Endothelial cell of umbilical vein (primary cell): ENCODE measurements at regions not wholly inside any gene's neighbourhood (a gene's known extent, or its start where the extent isn't known, plus 50 kb on each side); places are given as distances from the start of the nearest gene placed in this dataset.

Experiments used
- BruUV-seq: library from RNA; stranded (reverse); fragments of 400-500 nt; replicated peaks from 2 replicates; lab custom pipeline; 2021; lab: Mats Ljungman, UMichigan
- CTCF ChIA-PET: fragments of 300-600, 350-600 bp; sonication (Branson Sonifier 250); formaldehyde crosslinking; loops from one replicate; lab custom pipeline; 2021; ENCODE audit warnings: antibody characterized with exemption, inconsistent platforms; lab: Charles Lee
- POLR2A ChIA-PET: fragments of 300-600, 350-600 bp; sonication (Branson Sonifier 250); formaldehyde crosslinking; loops from one replicate; lab custom pipeline; 2021; ENCODE audit warnings: antibody characterized with exemption, inconsistent platforms; lab: Charles Lee
- DNase-seq: peaks from one replicate; pipeline ENCODE4 v3.0.0-alpha.2; 2011; ENCODE audit warnings: low read depth, low spot score
- FAIRE-seq: peaks from 2 replicates; lab custom pipeline; 2011; peaks lifted over from hg19 to GRCh38; lab: Jason Lieb, UNC
- H2AFZ ChIP-seq: 2 replicates; pipeline ENCODE4 v1.6.0; 2012; ENCODE audit warnings: low read depth, low read length, control low read depth, inconsistent platforms
- H3K27ac ChIP-seq: 2 replicates; pipeline ENCODE4 v1.5.1; 2011; ENCODE audit warnings: low read depth, mild to moderate bottlenecking, control low read depth, low read length, moderate library complexity; ENCODE audit not compliant: insufficient read depth
- H3K27me3 ChIP-seq, 2 experiments: 2 replicates each; pipeline versions ENCODE4 v1.6.0 to v1.6.1; 2011; ENCODE audit warnings: low read length in 2 of 2, mixed read lengths in 1 of 2; ENCODE audit not compliant: control insufficient read depth in 2 of 2, insufficient read depth in 2 of 2
- H3K36me3 ChIP-seq, 2 experiments: 2 replicates in 1 of 2; 3 replicates in 1 of 2; pipeline ENCODE4 v1.5.1; 2011; ENCODE audit warnings: low read length in 2 of 2, mild to moderate bottlenecking in 1 of 2, moderate library complexity in 1 of 2; ENCODE audit not compliant: control insufficient read depth in 2 of 2, insufficient read depth in 2 of 2; ENCODE audit errors: extremely low read depth in 1 of 2
- H3K4me1 ChIP-seq: 3 replicates; pipeline ENCODE4 v1.5.1; 2011; ENCODE audit warnings: mild to moderate bottlenecking, low read length; ENCODE audit not compliant: control insufficient read depth, insufficient read depth; ENCODE audit errors: extremely low read depth
- H3K4me2 ChIP-seq: 2 replicates; pipeline ENCODE4 v1.6.1; 2011; ENCODE audit warnings: low read length, control low read depth, mixed read lengths; ENCODE audit not compliant: insufficient read depth
- H3K4me3 ChIP-seq, 3 experiments: fragments of 200-600 bp in 1 of 3; sonication (generic), shearing (Covaris generic) in 1 of 3; replicated peaks in 1 of 3; 2 replicates each; pipeline ENCODE4 v1.5.1; 2011 to 2016; ENCODE audit warnings: control low read depth in 3 of 3, low read length in 3 of 3, mild to moderate bottlenecking in 2 of 3, inconsistent platforms in 1 of 3, low read depth in 1 of 3, moderate library complexity in 1 of 3; ENCODE audit not compliant: insufficient read depth in 1 of 3
- H3K79me2 ChIP-seq: 2 replicates; pipeline ENCODE4 v1.6.0; 2012; ENCODE audit warnings: low read length, inconsistent platforms; ENCODE audit not compliant: control insufficient read depth, insufficient read depth
- H3K9ac ChIP-seq: replicated peaks from 2 replicates; pipeline ENCODE3; 2011; ENCODE audit warnings: low read length, control low read depth; ENCODE audit not compliant: insufficient read depth; ENCODE audit errors: extremely low read depth
- H3K9me1 ChIP-seq: replicated peaks from 3 replicates; pipeline ENCODE4 v1.6.0; 2011; ENCODE audit warnings: mild to moderate bottlenecking, low read length; ENCODE audit not compliant: control insufficient read depth, insufficient read depth; ENCODE audit errors: extremely low read depth
- H3K9me3 ChIP-seq: replicated peaks from 2 replicates; pipeline ENCODE4 v1.5.1; 2012; ENCODE audit warnings: low read length, inconsistent platforms; ENCODE audit not compliant: control insufficient read depth, insufficient read depth
- H4K20me1 ChIP-seq: replicated peaks from 2 replicates; pipeline ENCODE3; 2011; ENCODE audit warnings: mild to moderate bottlenecking, low read length; ENCODE audit not compliant: control insufficient read depth, insufficient read depth; ENCODE audit errors: extremely low read depth
- CTCF ChIP-seq, 2 donors: IDR thresholded peaks; 1 replicate in 1 of 2; 2 replicates in 1 of 2; pipeline ENCODE4 v1.5.1; 2011; ENCODE audit warnings: low read length in 2 of 2, mild to moderate bottlenecking in 2 of 2, moderate library complexity in 2 of 2, control low read depth in 1 of 2, inconsistent platforms in 1 of 2, low read depth in 1 of 2; ENCODE audit not compliant: insufficient read depth in 1 of 2; ENCODE audit errors: extremely low read depth in 1 of 2
- EZH2 ChIP-seq: IDR thresholded peaks from 2 replicates; pipeline ENCODE4 v1.6.1; 2012; ENCODE audit warnings: borderline replicate concordance, low read depth, mild to moderate bottlenecking, moderate library complexity, low read length, inconsistent platforms; ENCODE audit not compliant: severe bottlenecking
- FOS ChIP-seq: IDR thresholded peaks from 2 replicates; pipeline ENCODE4 v1.6.1; 2011; ENCODE audit warnings: mild to moderate bottlenecking, low read length, moderate library complexity, borderline replicate concordance; ENCODE audit not compliant: insufficient read depth
- GATA2 ChIP-seq: IDR thresholded peaks from 2 replicates; pipeline ENCODE4 v1.7.0; 2011; ENCODE audit warnings: low read depth, mild to moderate bottlenecking, moderate library complexity, mixed read lengths, low read length; ENCODE audit not compliant: insufficient read length, insufficient read depth
- JUN ChIP-seq: IDR thresholded peaks from 2 replicates; pipeline ENCODE4 v1.6.1; 2011; ENCODE audit warnings: borderline replicate concordance, low read depth; ENCODE audit not compliant: insufficient read length, insufficient read depth
- MAX ChIP-seq: IDR thresholded peaks from 2 replicates; pipeline ENCODE4 v1.6.1; 2011; ENCODE audit not compliant: insufficient read depth, insufficient read length
- MYC ChIP-seq: IDR thresholded peaks from one replicate; pipeline ENCODE4 v1.6.1; 2011; ENCODE audit warnings: mild to moderate bottlenecking, low read depth, low read length
- POLR2A ChIP-seq: IDR thresholded peaks from 2 replicates; pipeline ENCODE4 v1.6.1; 2012; ENCODE audit warnings: low read depth, mild to moderate bottlenecking, control low read depth, low read length
- POLR2AphosphoS5 ChIP-seq: IDR thresholded peaks from 2 replicates; pipeline ENCODE4 v1.6.1; 2012; ENCODE audit warnings: low read depth, mild to moderate bottlenecking, control low read depth, low read length, moderate library complexity; ENCODE audit not compliant: insufficient read depth
- dilution Hi-C: fragments of 300-500 bp; cut with MboI; formaldehyde crosslinking; loops from one replicate; pipeline ENCODE4 v1.15.0; 2019; ENCODE audit warnings: low sequenced_read_pairs; ENCODE audit not compliant: extremely low pct_ligation_motif_present
- intact Hi-C: fragments of 100-400 bp; cut with micrococcal nuclease; formaldehyde crosslinking; loops from one replicate; pipeline ENCODE4 v1.10.0; 2022

- no peaks in the 10 kb centered on the region for H3K27me3 ChIP-seq
- no peaks in the 10 kb centered on the region for H3K9me3 ChIP-seq
- FAIRE-seq = no peak
- no peak for DNase-seq
- no peak for TF ChIP-seq GATA2
- no peak for TF ChIP-seq EZH2
- TF ChIP-seq JUN = no peak
- TF ChIP-seq FOS = no peak
- TF ChIP-seq MYC = no peak
- TF ChIP-seq CTCF (IDR thresholded peaks at IDR 0.05; ENCODE audit: extremely low read depth in 1 of 2, insufficient read depth in 1 of 2, low read depth in 1 of 2, low read length in 2 of 2) = no peak
- TF ChIP-seq MAX = no peak
- no peak for TF ChIP-seq POLR2AphosphoS5
- no peak for TF ChIP-seq POLR2A
- H3K4me1 ChIP-seq = no peaks in the 10 kb centered on the region
- POLR2A ChIA-PET = no interaction called here
- no peaks in the 10 kb centered on the region for H4K20me1 ChIP-seq
- no peaks in the 10 kb centered on the region for H3K9me1 ChIP-seq
- no TSS peak for BruUV-seq
- CTCF ChIA-PET = no interaction called here
- H3K79me2 ChIP-seq = no peaks in the 10 kb centered on the region
- intact Hi-C loops = no loop called here
- no peak overlapping the region for H3K9ac ChIP-seq
- H3K4me2 ChIP-seq = no peak overlapping the region
- dilution Hi-C loops = no loop called here
- no peak overlapping the region for H2AFZ ChIP-seq
- H3K4me3 ChIP-seq = no peak overlapping the region
- H3K36me3 ChIP-seq = no peaks in the 10 kb centered on the region
- no peak overlapping the region for H3K27ac ChIP-seq
These were observed 103.8 kb upstream of the RPL38 start for GRCh38 chr17:74099442-74100340.
